C4-2B (cell line): ENCODE measurements at regions not wholly inside any gene's neighbourhood (a gene's known extent, or its start where the extent isn't known, plus 50 kb on each side); places are given as distances from the start of the nearest gene placed in this dataset.

Experiments
- ZFX ChIP-seq: fragments of 450-650 bp; IDR thresholded peaks from 2 replicates; pipeline ENCODE4 v1.6.1; 2017
- TF ChIP-seq, protein P1 (sequence below): fragments of 450-650 bp; conservative IDR thresholded peaks from 2 replicates; pipeline ENCODE4 v1.5.1; 2017; ENCODE audit warnings: mild to moderate bottlenecking

DNA sequence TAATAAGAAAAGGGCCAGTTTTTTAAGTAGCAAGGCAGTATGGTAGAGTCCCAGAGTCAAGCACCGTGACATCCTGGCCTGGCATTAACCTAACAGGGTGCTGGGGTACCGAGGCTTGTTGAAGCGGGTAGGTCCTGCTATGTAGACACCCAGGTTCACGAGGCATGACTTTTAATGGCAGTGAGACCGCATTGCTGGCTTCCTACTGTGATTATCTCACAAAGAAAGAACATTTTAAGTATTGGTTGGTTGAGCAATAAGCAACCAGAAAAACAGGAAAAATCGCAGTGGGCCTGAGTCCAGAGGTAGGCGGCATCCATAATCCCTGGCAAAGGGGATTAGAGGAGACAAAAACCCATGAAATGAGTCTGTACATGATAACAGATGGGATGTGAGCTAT, 927.9 kb upstream of the ACVR2A start:
- TF ChIP-seq, protein P1, sequence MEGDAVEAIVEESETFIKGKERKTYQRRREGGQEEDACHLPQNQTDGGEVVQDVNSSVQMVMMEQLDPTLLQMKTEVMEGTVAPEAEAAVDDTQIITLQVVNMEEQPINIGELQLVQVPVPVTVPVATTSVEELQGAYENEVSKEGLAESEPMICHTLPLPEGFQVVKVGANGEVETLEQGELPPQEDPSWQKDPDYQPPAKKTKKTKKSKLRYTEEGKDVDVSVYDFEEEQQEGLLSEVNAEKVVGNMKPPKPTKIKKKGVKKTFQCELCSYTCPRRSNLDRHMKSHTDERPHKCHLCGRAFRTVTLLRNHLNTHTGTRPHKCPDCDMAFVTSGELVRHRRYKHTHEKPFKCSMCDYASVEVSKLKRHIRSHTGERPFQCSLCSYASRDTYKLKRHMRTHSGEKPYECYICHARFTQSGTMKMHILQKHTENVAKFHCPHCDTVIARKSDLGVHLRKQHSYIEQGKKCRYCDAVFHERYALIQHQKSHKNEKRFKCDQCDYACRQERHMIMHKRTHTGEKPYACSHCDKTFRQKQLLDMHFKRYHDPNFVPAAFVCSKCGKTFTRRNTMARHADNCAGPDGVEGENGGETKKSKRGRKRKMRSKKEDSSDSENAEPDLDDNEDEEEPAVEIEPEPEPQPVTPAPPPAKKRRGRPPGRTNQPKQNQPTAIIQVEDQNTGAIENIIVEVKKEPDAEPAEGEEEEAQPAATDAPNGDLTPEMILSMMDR, result no peak
- no peak for TF ChIP-seq ZFX
